GM12872 (cell line): ENCODE measurements at regions not wholly inside any gene's neighbourhood (a gene's known extent, or its start where the extent isn't known, plus 50 kb on each side); places are given as distances from the start of the nearest gene placed in this dataset.

Experiments used
- CTCF ChIP-seq: IDR thresholded peaks from 3 replicates; pipeline ENCODE4 v1.5.1; 2011; ENCODE audit warnings: low read depth, mild to moderate bottlenecking, low read length, moderate library complexity; ENCODE audit not compliant: insufficient read depth

- no peak for TF ChIP-seq CTCF
Observed at GRCh38 chr4:62622089-62622488, 1422.0 kb downstream of the ADGRL3 start.

- TF ChIP-seq CTCF = no peak
Observed at GRCh38 chr4:62619971-62620370, 1419.8 kb downstream of the ADGRL3 start.

- TF ChIP-seq CTCF = no peak
Observed at GRCh38 chr4:62618042-62618441, 1417.9 kb downstream of the ADGRL3 start.

- no peak for TF ChIP-seq CTCF
Observed at GRCh38 chr4:62601737-62602136, 1401.6 kb downstream of the ADGRL3 start.

GRCh38 chr4:62595265-62595664, 1395.1 kb downstream of the ADGRL3 start:
- TF ChIP-seq CTCF = peak; percentile 55

GRCh38 chr4:62591756-62592155, 1391.6 kb downstream of the ADGRL3 start:
- TF ChIP-seq CTCF = no peak

GRCh38 chr4:62588671-62589070, 1388.5 kb downstream of the ADGRL3 start:
- TF ChIP-seq CTCF = no peak

- no peak for TF ChIP-seq CTCF
Observed at GRCh38 chr4:62571494-62571893, 1371.4 kb downstream of the ADGRL3 start.
